Esophagus muscularis mucosa (tissue), 4 donors: ENCODE measurements at regions not wholly inside any gene's neighbourhood (a gene's known extent, or its start where the extent isn't known, plus 50 kb on each side); places are given as distances from the start of the nearest gene placed in this dataset.
A peak's percentile ranks its signal among the peaks of the same experiment; 100 is the strongest.

Source experiments
- DNase-seq: peaks from one replicate; pipeline ENCODE4 v3.0.0-alpha.2; 2017; ENCODE audit errors: extremely low spot score
- H3K27ac ChIP-seq, 4 donors: fragments of 200-600 bp; sonication (generic); replicated peaks in 1 of 4; 1 replicate in 3 of 4; 2 replicates in 1 of 4; pipeline ENCODE4 v1.5.1; 2016 to 2019; ENCODE audit warnings: mild to moderate bottlenecking in 1 of 4
- H3K27me3 ChIP-seq, 4 donors: fragments of 200-600 bp; sonication (generic); one replicate each; pipeline versions ENCODE4 v1.5.1 to v1.6.0; 2016 to 2019
- H3K36me3 ChIP-seq, 4 donors: fragments of 200-600 bp; sonication (generic); one replicate each; pipeline ENCODE4 v1.5.1; 2016 to 2019
- H3K4me1 ChIP-seq, 4 donors: fragments of 200-600 bp; sonication (generic); one replicate each; pipeline ENCODE4 v1.5.1; 2016 to 2019
- H3K4me3 ChIP-seq, 4 donors: fragments of 200-600 bp; sonication (generic); 1 replicate in 2 of 4; 2 replicates in 2 of 4; pipeline ENCODE4 v1.5.1; 2016 to 2019; ENCODE audit warnings: mild to moderate bottlenecking in 4 of 4, moderate library complexity in 1 of 4
- H3K9me3 ChIP-seq, 4 donors: fragments of 200-600 bp; sonication (generic); 1 replicate in 3 of 4; 2 replicates in 1 of 4; pipeline ENCODE4 v1.5.1; 2016 to 2019
- EP300 ChIP-seq: sonication (generic); formaldehyde crosslinking; IDR thresholded peaks from one replicate; pipeline ENCODE4 v1.6.1; 2017; ENCODE audit warnings: antibody characterized with exemption
- POLR2A ChIP-seq: fragments of 450-650 bp; IDR thresholded peaks from one replicate; pipeline ENCODE4 v1.6.1; 2017; ENCODE audit warnings: antibody characterized with exemption, moderate library complexity, mild to moderate bottlenecking, low read depth
- POLR2AphosphoS5 ChIP-seq, 2 donors: sonication (generic); formaldehyde crosslinking; IDR thresholded peaks; one replicate each; pipeline ENCODE4 v1.6.1; 2017; ENCODE audit warnings: antibody characterized with exemption in 2 of 2
- WGBS: methylation state at CpG from one replicate; pipeline ENCODE4 v1.1.5; 2018; 5-methylcytosine and 5-hydroxymethylcytosine counted together
- intact Hi-C: fragments of 100-400 bp; cut with DNase I; formaldehyde crosslinking; loops from one replicate; pipeline ENCODE4 v1.15.1; 2023
- TF ChIP-seq, protein P1 (sequence below), 3 experiments: fragments of 200-600 bp in 2 of 3; fragments of 450-650 bp in 1 of 3; sonication (generic) in 2 of 3; IDR thresholded peaks; one replicate each; pipeline ENCODE4 v1.5.1; 2017 to 2019; ENCODE audit warnings: antibody characterized with exemption in 3 of 3, mild to moderate bottlenecking in 2 of 3, moderate library complexity in 1 of 3

- Histone ChIP-seq H3K27me3 (no peaks in the 10 kb centered on the region), H3K27ac (peak overlapping the region; percentile 74 to 77 (median 76))
Measured at GRCh38 chr12:20269337-20270067, 98.8 kb upstream of the PDE3A start.

DNA sequence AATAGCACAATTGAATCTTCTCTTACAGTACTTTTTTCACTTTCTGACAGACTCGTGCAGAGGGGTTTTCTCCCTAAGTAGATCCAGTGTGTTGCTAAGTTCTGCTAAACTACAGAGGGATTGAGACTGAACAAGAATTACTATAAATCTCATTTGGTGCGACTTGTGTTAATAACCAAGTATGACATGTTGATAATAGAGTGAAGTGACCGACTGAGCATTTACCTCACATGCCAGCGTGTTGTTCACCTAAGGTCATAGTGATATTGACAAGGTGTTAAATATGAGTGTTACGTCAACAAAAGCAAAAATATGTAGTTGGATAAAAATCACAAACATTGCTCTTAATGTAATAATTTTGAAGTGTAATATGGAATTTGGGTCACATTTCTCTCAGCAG, 97.8 kb upstream of the PDE3A start:
- Histone ChIP-seq H3K36me3 (no peaks in the 10 kb centered on the region), H3K4me1 (peaks cover 18 to 73% (median 61%) of the 10 kb centered on the region in 4 donors), H3K9me3 (no peaks in the 10 kb centered on the region), H3K27ac (peak overlapping the region; percentile 74 to 77 (median 76)), H3K27me3 (no peaks in the 10 kb centered on the region), H3K4me3 (peak overlapping the region in 2 of 4 donors; percentile 3 to 17)
- TF ChIP-seq POLR2A, result no peak
- TF ChIP-seq, protein P1, sequence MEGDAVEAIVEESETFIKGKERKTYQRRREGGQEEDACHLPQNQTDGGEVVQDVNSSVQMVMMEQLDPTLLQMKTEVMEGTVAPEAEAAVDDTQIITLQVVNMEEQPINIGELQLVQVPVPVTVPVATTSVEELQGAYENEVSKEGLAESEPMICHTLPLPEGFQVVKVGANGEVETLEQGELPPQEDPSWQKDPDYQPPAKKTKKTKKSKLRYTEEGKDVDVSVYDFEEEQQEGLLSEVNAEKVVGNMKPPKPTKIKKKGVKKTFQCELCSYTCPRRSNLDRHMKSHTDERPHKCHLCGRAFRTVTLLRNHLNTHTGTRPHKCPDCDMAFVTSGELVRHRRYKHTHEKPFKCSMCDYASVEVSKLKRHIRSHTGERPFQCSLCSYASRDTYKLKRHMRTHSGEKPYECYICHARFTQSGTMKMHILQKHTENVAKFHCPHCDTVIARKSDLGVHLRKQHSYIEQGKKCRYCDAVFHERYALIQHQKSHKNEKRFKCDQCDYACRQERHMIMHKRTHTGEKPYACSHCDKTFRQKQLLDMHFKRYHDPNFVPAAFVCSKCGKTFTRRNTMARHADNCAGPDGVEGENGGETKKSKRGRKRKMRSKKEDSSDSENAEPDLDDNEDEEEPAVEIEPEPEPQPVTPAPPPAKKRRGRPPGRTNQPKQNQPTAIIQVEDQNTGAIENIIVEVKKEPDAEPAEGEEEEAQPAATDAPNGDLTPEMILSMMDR (IDR thresholded peaks at IDR 0.05), result no peak
- TF ChIP-seq EP300, result no peak
- no peak for TF ChIP-seq POLR2AphosphoS5 (IDR thresholded peaks at IDR 0.05)
- intact Hi-C loops, result loop anchor here (5.0 kb wide), 1 partner anchor 97 kb away; the partner anchor contains the start of gene PDE3A
- 38% methylated on average over 5 of the region's 5 CpGs for WGBS
- DNase-seq, result no peak

More at GRCh38 chr12:20269337-20270067, 98.8 kb upstream of the PDE3A start:
- Histone ChIP-seq H3K4me1 (peaks cover 13 to 63% (median 54%) of the 10 kb centered on the region in 4 donors), H3K36me3 (no peaks in the 10 kb centered on the region), H3K4me3 (peak overlapping the region in 1 of 4 donors; percentile 3), H3K9me3 (no peaks in the 10 kb centered on the region)
- WGBS, result 39% methylated on average over 5 of the region's 5 CpGs
- DNase-seq, result no peak
- TF ChIP-seq EP300 (no peak), POLR2AphosphoS5 (IDR thresholded peaks at IDR 0.05) (no peak), POLR2A (no peak)
- TF ChIP-seq, protein P1 (IDR thresholded peaks at IDR 0.05), result no peak
- intact Hi-C loops, result loop anchor here (5.0 kb wide), 1 partner anchor 98 kb away; the partner anchor contains the start of gene PDE3A

GRCh38 chr12:20272161-20272560, 96.2 kb upstream of the PDE3A start:
- H3K4me1 ChIP-seq, result peaks cover 18 to 75% (median 61%) of the 10 kb centered on the region in 4 donors
- H3K4me3 ChIP-seq, result no peak overlapping the region
- H3K9me3 ChIP-seq, result no peaks in the 10 kb centered on the region
- DNase-seq, result no peak
- intact Hi-C loops, result loop anchor here (5.0 kb wide), 1 partner anchor 95 kb away; the partner anchor contains the start of gene PDE3A
- H3K27ac ChIP-seq, result peak overlapping the region; percentile 74 to 77 (median 76)
- TF ChIP-seq POLR2AphosphoS5 (IDR thresholded peaks at IDR 0.05) (no peak), POLR2A (no peak), EP300 (no peak)
- TF ChIP-seq, protein P1 (IDR thresholded peaks at IDR 0.05), result no peak
- 75% methylated on average over 1 of the region's 1 CpG for WGBS
- H3K36me3 ChIP-seq, result no peaks in the 10 kb centered on the region
- no peaks in the 10 kb centered on the region for H3K27me3 ChIP-seq

DNA sequence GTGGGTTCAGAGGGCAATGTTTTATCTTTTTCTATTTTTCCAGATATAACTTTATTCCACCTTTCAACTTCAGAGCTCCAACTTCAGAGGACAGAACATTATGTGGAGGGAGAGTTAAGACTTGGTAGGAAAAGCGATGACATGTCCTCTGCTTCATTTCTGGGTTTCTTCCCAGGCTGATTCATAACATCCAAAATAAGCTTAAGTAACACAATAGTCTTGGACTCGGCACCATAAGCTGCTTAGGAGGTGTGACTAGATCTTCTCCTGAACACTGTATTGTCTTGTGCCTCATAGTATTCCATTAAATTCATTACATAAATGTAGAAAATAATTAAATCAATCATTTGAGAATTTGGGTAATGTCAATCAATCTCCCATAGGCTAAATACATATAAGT, 95.5 kb upstream of the PDE3A start:
- intact Hi-C loops, result loop anchor here (5.0 kb wide), 1 partner anchor 94 kb away; the partner anchor contains the start of gene PDE3A
- H3K36me3 ChIP-seq, result no peaks in the 10 kb centered on the region
- H3K27ac ChIP-seq, result peak overlapping the region; percentile 74 to 77 (median 76)
- H3K4me3 ChIP-seq, result no peak overlapping the region
- 29% methylated on average over 2 of the region's 2 CpGs for WGBS
- H3K27me3 ChIP-seq, result no peaks in the 10 kb centered on the region
- H3K9me3 ChIP-seq, result no peaks in the 10 kb centered on the region
- peak; percentile 39 to 80 for TF ChIP-seq POLR2AphosphoS5 (IDR thresholded peaks at IDR 0.05)
- no peak for TF ChIP-seq POLR2A
- H3K4me1 ChIP-seq, result peaks cover 18 to 75% (median 61%) of the 10 kb centered on the region in 4 donors
- DNase-seq, result no peak

DNA sequence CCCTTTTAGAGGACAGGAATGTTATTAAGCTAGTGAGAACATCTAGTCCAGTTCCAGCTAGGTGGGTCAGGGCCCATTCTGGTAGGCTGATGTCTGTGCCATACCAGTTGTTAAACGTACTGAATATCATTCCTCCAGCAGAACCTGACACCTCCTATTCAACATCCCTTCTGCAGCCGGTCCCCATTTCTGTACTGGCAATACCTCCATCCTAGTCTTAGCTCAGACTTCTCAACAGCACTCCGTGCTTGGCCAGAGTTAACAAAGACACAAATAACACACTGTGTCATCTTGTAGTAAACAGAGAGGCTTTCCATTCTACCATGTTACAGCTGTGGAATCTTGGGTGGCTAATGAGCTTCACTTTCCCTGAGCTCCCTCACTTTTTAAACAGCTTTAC, 94.3 kb upstream of the PDE3A start:
- H3K4me1 ChIP-seq, result peaks cover 18 to 76% (median 64%) of the 10 kb centered on the region in 4 donors
- peak overlapping the region; percentile 74 to 77 (median 76) for H3K27ac ChIP-seq
- H3K9me3 ChIP-seq, result no peaks in the 10 kb centered on the region
- no peaks in the 10 kb centered on the region for H3K27me3 ChIP-seq
- WGBS, result 29% methylated on average over 3 of the region's 3 CpGs
- TF ChIP-seq, protein P1 (IDR thresholded peaks at IDR 0.05), result no peak
- peak; percentile 43 to 58 for TF ChIP-seq POLR2AphosphoS5 (IDR thresholded peaks at IDR 0.05)
- H3K4me3 ChIP-seq, result no peak overlapping the region
- intact Hi-C loops, result loop anchor here (5.0 kb wide), 1 partner anchor 93 kb away; the partner anchor contains the start of gene PDE3A
- DNase-seq, result no peak
- no peaks in the 10 kb centered on the region for H3K36me3 ChIP-seq
